Suprapubic skin (tissue), 3 donors: ENCODE measurements at regions not wholly inside any gene's neighbourhood (a gene's known extent, or its start where the extent isn't known, plus 50 kb on each side); places are given as distances from the start of the nearest gene placed in this dataset.

Source experiments
- CTCF ChIP-seq, 2 donors: fragments of 200-600 bp in 1 of 2; fragments of 450-650 bp in 1 of 2; sonication (generic) in 1 of 2; IDR thresholded peaks; one replicate each; pipeline ENCODE4 v1.5.1; 2016 to 2019; ENCODE audit warnings: antibody characterized with exemption in 2 of 2, mild to moderate bottlenecking in 1 of 2, moderate library complexity in 1 of 2
- EP300 ChIP-seq: sonication (generic); formaldehyde crosslinking; IDR thresholded peaks from one replicate; pipeline ENCODE4 v1.6.1; 2017; ENCODE audit warnings: antibody characterized with exemption
- POLR2A ChIP-seq, 2 donors: fragments of 450-650 bp; IDR thresholded peaks; one replicate each; pipeline ENCODE4 v1.6.1; 2017; ENCODE audit warnings: antibody characterized with exemption in 2 of 2, mild to moderate bottlenecking in 2 of 2, moderate library complexity in 2 of 2

- TF ChIP-seq CTCF (IDR thresholded peaks at IDR 0.05) (no peak), POLR2A (IDR thresholded peaks at IDR 0.05) (no peak), EP300 (no peak)
Observed at GRCh38 chr11:81092522-81092921, 1641.1 kb downstream of the FAM181B start.
